WTC11 (cell line): ENCODE measurements at regions not wholly inside any gene's neighbourhood (a gene's known extent, or its start where the extent isn't known, plus 50 kb on each side); places are given as distances from the start of the nearest gene placed in this dataset.

Experiments used
- ATAC-seq: fragments of 200-7000 bp; cut with Tn5 transposase; 2 replicates; pipeline ENCODE4 v1.10.0; 2021; ENCODE audit warnings: mild to moderate bottlenecking, moderate library complexity
- CTCF ChIA-PET: fragments of 300-600 bp; sonication (Branson Sonifier 250); formaldehyde crosslinking; loops from one replicate; lab custom pipeline; 2021; ENCODE audit warnings: antibody characterized with exemption; lab: Charles Lee
- POLR2A ChIA-PET: fragments of 350-600 bp; sonication (Branson Sonifier 250); formaldehyde crosslinking; loops from one replicate; lab custom pipeline; 2021; ENCODE audit warnings: antibody characterized with exemption; lab: Charles Lee
- DNase-seq: peaks from one replicate; pipeline ENCODE4 v3.0.0; 2021; ENCODE audit warnings: low spot score
- H3K27ac Mint-ChIP-seq: 2 replicates; pipeline ENCODE4 v1.8.0; 2021; ENCODE audit warnings: mixed read lengths
- H3K27me3 Mint-ChIP-seq: 2 replicates; pipeline ENCODE4 v1.8.0; 2021; ENCODE audit warnings: low read depth, mild to moderate bottlenecking, moderate library complexity, mixed read lengths
- H3K36me3 Mint-ChIP-seq: 2 replicates; pipeline ENCODE4 v1.8.0; 2021; ENCODE audit warnings: mixed read lengths
- H3K4me1 Mint-ChIP-seq: 2 replicates; pipeline ENCODE4 v1.8.0; 2022; ENCODE audit warnings: mixed read lengths
- H3K4me3 Mint-ChIP-seq: 2 replicates; pipeline ENCODE4 v1.8.0; 2021; ENCODE audit warnings: mild to moderate bottlenecking, moderate library complexity, mixed read lengths
- H3K9me3 Mint-ChIP-seq: 2 replicates; pipeline ENCODE4 v1.8.0; 2021; ENCODE audit warnings: mixed read lengths
- AR ChIP-seq: fragments of 250-450 bp; sonication (Bioruptor Pico); IDR thresholded peaks from 2 replicates; pipeline ENCODE4 v1.9.0; 2021; ENCODE audit warnings: mild to moderate bottlenecking
- ATF1 ChIP-seq: sonication (generic); formaldehyde crosslinking; IDR thresholded peaks from 2 replicates; pipeline ENCODE4 v1.8.1; 2023; ENCODE audit warnings: mild to moderate bottlenecking, moderate library complexity, missing genetic modification reagents
- ELF4 ChIP-seq: sonication (generic); formaldehyde crosslinking; IDR thresholded peaks from 2 replicates; pipeline ENCODE4 v1.8.1; 2022; ENCODE audit warnings: low read depth, mild to moderate bottlenecking, moderate library complexity, missing genetic modification reagents
- FOXJ3 ChIP-seq: sonication (generic); formaldehyde crosslinking; IDR thresholded peaks from 2 replicates; pipeline ENCODE4 v1.9.0; 2021; ENCODE audit warnings: missing genetic modification reagents, mild to moderate bottlenecking, borderline replicate concordance
- JUN ChIP-seq: sonication (generic); formaldehyde crosslinking; IDR thresholded peaks from 2 replicates; pipeline ENCODE4 v1.8.0; 2023; ENCODE audit warnings: mild to moderate bottlenecking, missing genetic modification reagents
- MXD4 ChIP-seq: fragments of 250-450 bp; sonication (Bioruptor Pico); IDR thresholded peaks from 2 replicates; pipeline ENCODE4 v1.8.0; 2021; ENCODE audit warnings: mild to moderate bottlenecking, moderate library complexity, borderline replicate concordance
- NFATC4 ChIP-seq: fragments of 250-450 bp; sonication (Bioruptor Pico); IDR thresholded peaks from 2 replicates; pipeline ENCODE4 v1.9.0; 2021; ENCODE audit warnings: mild to moderate bottlenecking
- PRRX2 ChIP-seq: fragments of 250-450 bp; sonication (Bioruptor Pico); IDR thresholded peaks from 2 replicates; pipeline ENCODE4 v1.8.0; 2021; ENCODE audit warnings: mild to moderate bottlenecking
- STAT6 ChIP-seq: sonication (generic); formaldehyde crosslinking; conservative IDR thresholded peaks from 2 replicates; pipeline ENCODE4 v1.8.1; 2023; ENCODE audit warnings: mild to moderate bottlenecking, low read depth, missing genetic modification reagents, moderate library complexity
- ZMAT4 ChIP-seq: fragments of 250-450 bp; sonication (Bioruptor Pico); IDR thresholded peaks from 2 replicates; pipeline ENCODE4 v1.9.0; 2021; ENCODE audit warnings: mild to moderate bottlenecking
- ZNF121 ChIP-seq: sonication (generic); formaldehyde crosslinking; IDR thresholded peaks from 2 replicates; pipeline ENCODE4 v1.8.0; 2023; ENCODE audit warnings: missing genetic modification reagents
- ZNF532 ChIP-seq: fragments of 250-450 bp; sonication (Bioruptor Pico); IDR thresholded peaks from 2 replicates; pipeline ENCODE4 v1.9.0; 2021; ENCODE audit warnings: mild to moderate bottlenecking, borderline replicate concordance
- ZSCAN18 ChIP-seq: fragments of 250-450 bp; sonication (Bioruptor Pico); IDR thresholded peaks from 2 replicates; pipeline ENCODE4 v2.1.2; 2022; ENCODE audit warnings: mild to moderate bottlenecking, moderate library complexity
- TF ChIP-seq, protein P1 (sequence below): sonication (generic); formaldehyde crosslinking; IDR thresholded peaks from 2 replicates; pipeline ENCODE4 v1.8.0; 2023; ENCODE audit warnings: mild to moderate bottlenecking, missing genetic modification reagents
- TF ChIP-seq, protein P2 (sequence below): sonication (generic); formaldehyde crosslinking; IDR thresholded peaks from 2 replicates; pipeline ENCODE4 v1.8.1; 2023; ENCODE audit warnings: mild to moderate bottlenecking, missing genetic modification reagents
- TF ChIP-seq, protein P3 (sequence below): fragments of 250-450 bp; sonication (Bioruptor Pico); IDR thresholded peaks from 2 replicates; pipeline ENCODE4 v1.9.0; 2021; ENCODE audit warnings: moderate library complexity, mild to moderate bottlenecking, inconsistent platforms, borderline replicate concordance

GRCh38 chr3:190208196-190208595 lies 87.5 kb upstream of the P3H2 start:
- Mint-ChIP-seq H3K4me1 (no peaks in the 10 kb centered on the region), H3K4me3 (no peak overlapping the region), H3K27ac (no peak overlapping the region)
- POLR2A ChIA-PET, result no interaction called here
- TF ChIP-seq FOXJ3 (CRISPR knock-in tag), result no peak
- no peak for TF ChIP-seq ZSCAN18 (CRISPR knock-in tag)
- TF ChIP-seq PRRX2 (CRISPR knock-in tag), result no peak
- TF ChIP-seq, protein P1, sequence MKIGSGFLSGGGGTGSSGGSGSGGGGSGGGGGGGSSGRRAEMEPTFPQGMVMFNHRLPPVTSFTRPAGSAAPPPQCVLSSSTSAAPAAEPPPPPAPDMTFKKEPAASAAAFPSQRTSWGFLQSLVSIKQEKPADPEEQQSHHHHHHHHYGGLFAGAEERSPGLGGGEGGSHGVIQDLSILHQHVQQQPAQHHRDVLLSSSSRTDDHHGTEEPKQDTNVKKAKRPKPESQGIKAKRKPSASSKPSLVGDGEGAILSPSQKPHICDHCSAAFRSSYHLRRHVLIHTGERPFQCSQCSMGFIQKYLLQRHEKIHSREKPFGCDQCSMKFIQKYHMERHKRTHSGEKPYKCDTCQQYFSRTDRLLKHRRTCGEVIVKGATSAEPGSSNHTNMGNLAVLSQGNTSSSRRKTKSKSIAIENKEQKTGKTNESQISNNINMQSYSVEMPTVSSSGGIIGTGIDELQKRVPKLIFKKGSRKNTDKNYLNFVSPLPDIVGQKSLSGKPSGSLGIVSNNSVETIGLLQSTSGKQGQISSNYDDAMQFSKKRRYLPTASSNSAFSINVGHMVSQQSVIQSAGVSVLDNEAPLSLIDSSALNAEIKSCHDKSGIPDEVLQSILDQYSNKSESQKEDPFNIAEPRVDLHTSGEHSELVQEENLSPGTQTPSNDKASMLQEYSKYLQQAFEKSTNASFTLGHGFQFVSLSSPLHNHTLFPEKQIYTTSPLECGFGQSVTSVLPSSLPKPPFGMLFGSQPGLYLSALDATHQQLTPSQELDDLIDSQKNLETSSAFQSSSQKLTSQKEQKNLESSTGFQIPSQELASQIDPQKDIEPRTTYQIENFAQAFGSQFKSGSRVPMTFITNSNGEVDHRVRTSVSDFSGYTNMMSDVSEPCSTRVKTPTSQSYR, result no peak
- TF ChIP-seq, protein P2, sequence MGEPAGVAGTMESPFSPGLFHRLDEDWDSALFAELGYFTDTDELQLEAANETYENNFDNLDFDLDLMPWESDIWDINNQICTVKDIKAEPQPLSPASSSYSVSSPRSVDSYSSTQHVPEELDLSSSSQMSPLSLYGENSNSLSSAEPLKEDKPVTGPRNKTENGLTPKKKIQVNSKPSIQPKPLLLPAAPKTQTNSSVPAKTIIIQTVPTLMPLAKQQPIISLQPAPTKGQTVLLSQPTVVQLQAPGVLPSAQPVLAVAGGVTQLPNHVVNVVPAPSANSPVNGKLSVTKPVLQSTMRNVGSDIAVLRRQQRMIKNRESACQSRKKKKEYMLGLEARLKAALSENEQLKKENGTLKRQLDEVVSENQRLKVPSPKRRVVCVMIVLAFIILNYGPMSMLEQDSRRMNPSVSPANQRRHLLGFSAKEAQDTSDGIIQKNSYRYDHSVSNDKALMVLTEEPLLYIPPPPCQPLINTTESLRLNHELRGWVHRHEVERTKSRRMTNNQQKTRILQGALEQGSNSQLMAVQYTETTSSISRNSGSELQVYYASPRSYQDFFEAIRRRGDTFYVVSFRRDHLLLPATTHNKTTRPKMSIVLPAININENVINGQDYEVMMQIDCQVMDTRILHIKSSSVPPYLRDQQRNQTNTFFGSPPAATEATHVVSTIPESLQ, result no peak
- TF ChIP-seq ZMAT4 (CRISPR knock-in tag), result no peak
- no peak for TF ChIP-seq STAT6 (CRISPR knock-in tag)
- TF ChIP-seq, all 79 proteins: peak for 0
- CTCF ChIA-PET, result no interaction called here
- no peak for DNase-seq
- H3K27me3 Mint-ChIP-seq, result peaks cover under 1% of the 10 kb centered on the region; the same call in 1 of the 2 replicates
- peaks cover 17% of the 10 kb centered on the region for H3K36me3 Mint-ChIP-seq
- ATAC-seq, result no peak
- H3K9me3 Mint-ChIP-seq, result peaks cover 31% of the 10 kb centered on the region

DNA sequence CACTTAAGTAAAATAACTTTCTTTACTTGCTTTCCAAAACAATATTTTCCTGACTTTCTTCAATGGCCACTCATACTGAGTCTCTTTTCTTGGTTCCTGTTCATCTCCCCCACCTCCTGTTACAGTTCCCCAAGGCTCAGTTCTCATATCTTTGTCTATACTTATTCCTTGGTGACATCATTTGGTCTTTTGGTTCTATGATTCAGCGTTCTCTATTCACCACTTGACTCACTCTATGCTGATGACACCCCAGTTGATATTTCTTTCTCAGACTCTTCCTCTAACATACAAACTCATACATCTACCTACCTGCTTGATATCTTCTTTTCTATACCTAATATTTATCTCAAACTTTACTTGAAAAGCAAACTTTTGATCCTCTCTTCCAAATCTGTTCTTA lies 85.0 kb upstream of the P3H2 start:
- Mint-ChIP-seq H3K4me3 (no peak overlapping the region), H3K9me3 (peaks cover 21% of the 10 kb centered on the region), H3K36me3 (peaks cover 20% of the 10 kb centered on the region), H3K4me1 (no peaks in the 10 kb centered on the region), H3K27ac (no peak overlapping the region), H3K27me3 (peaks cover 3% of the 10 kb centered on the region; the same call in 1 of the 2 replicates)
- DNase-seq (no peak), ATAC-seq (no peak)
- ChIA-PET CTCF (interaction anchor here (0.7 kb wide), 1 partner anchor 501 kb away, joined by 7 read pairs; no protein-coding TSS in a partner anchor), POLR2A (no interaction called here)
- TF ChIP-seq NFATC4 (CRISPR knock-in tag) (no peak), AR (CRISPR knock-in tag) (no peak), ZNF121 (no peak), MXD4 (CRISPR knock-in tag) (no peak), ATF1 (CRISPR knock-in tag) (no peak), ELF4 (CRISPR knock-in tag) (no peak), ZNF532 (CRISPR knock-in tag) (no peak), JUN (CRISPR knock-in tag) (no peak)
- TF ChIP-seq, protein P3, sequence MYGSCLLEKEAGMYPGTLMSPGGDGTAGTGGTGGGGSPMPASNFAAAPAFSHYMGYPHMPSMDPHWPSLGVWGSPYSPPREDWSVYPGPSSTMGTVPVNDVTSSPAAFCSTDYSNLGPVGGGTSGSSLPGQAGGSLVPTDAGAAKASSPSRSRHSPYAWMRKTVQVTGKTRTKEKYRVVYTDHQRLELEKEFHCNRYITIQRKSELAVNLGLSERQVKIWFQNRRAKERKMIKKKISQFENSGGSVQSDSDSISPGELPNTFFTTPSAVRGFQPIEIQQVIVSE (CRISPR knock-in tag), result no peak
